Germinal center (tissue), 1 donor: ENCODE measurements at regions not wholly inside any gene's neighbourhood (a gene's known extent, or its start where the extent isn't known, plus 50 kb on each side); places are given as distances from the start of the nearest gene placed in this dataset.
"Not testable (repeated sequence)": the region's sequence is repeated elsewhere in the genome, so short reads cannot be mapped to it uniquely, and the experiment has no call there.

Source experiments
- DNase-seq: peaks from one replicate; pipeline ENCODE4 v3.0.0; 2012; ENCODE audit warnings: mixed read lengths, low spot score

GRCh38 chr22:48727454-48728058 lies 1100.1 kb downstream of the BRD1 start:
- DNase-seq: no peak

GRCh38 chr22:48724899-48725298 lies 1102.8 kb downstream of the BRD1 start:
- DNase-seq: no peak

GRCh38 chr22:48722661-48723060 lies 1105.0 kb downstream of the BRD1 start:
- no peak for DNase-seq

- no peak for DNase-seq
Observed at GRCh38 chr22:48721395-48721669, 1106.3 kb downstream of the BRD1 start.

- DNase-seq: no peak
Observed at GRCh38 chr22:48720662-48721394, 1106.8 kb downstream of the BRD1 start.

GRCh38 chr22:48719978-48720661 lies 1107.6 kb downstream of the BRD1 start:
- no peak for DNase-seq

GRCh38 chr22:48718818-48719500 lies 1108.7 kb downstream of the BRD1 start:
- DNase-seq: no peak

GRCh38 chr22:48717883-48718817 lies 1109.5 kb downstream of the BRD1 start:
- no peak for DNase-seq

GRCh38 chr22:48717076-48717810 lies 1110.4 kb downstream of the BRD1 start:
- DNase-seq: no peak

- DNase-seq: not testable (repeated sequence)
Observed at GRCh38 chr22:48716154-48716553, 1111.5 kb downstream of the BRD1 start.

GRCh38 chr22:48715511-48715910 lies 1112.2 kb downstream of the BRD1 start:
- no peak for DNase-seq

- DNase-seq: no peak
Observed at GRCh38 chr22:48714231-48714630, 1113.4 kb downstream of the BRD1 start.

- no peak for DNase-seq
Observed at GRCh38 chr22:48713272-48714205, 1114.1 kb downstream of the BRD1 start.

GRCh38 chr22:48712558-48713271 lies 1115.0 kb downstream of the BRD1 start:
- DNase-seq: no peak

- no peak for DNase-seq
Observed at GRCh38 chr22:48711669-48712068, 1116.0 kb downstream of the BRD1 start.

GRCh38 chr22:48711031-48711431 lies 1116.6 kb downstream of the BRD1 start:
- DNase-seq: no peak

- DNase-seq: no peak
Observed at GRCh38 chr22:48710410-48710809, 1117.3 kb downstream of the BRD1 start.

GRCh38 chr22:48709976-48710375 lies 1117.7 kb downstream of the BRD1 start:
- DNase-seq: no peak

GRCh38 chr22:48709453-48709852 lies 1118.2 kb downstream of the BRD1 start:
- DNase-seq: no peak
